IMR-90 (cell line): ENCODE measurements at regions not wholly inside any gene's neighbourhood (a gene's known extent, or its start where the extent isn't known, plus 50 kb on each side); places are given as distances from the start of the nearest gene placed in this dataset.

Experiments used
- ATAC-seq: fragments of 200-7000 bp; cut with Tn5 transposase; 2 replicates; pipeline ENCODE4 v1.9.1; 2020; ENCODE audit warnings: low read depth, mild to moderate bottlenecking, moderate library complexity
- BruUV-seq: library from RNA; stranded (reverse); fragments of 400-500 nt; replicated peaks from 2 replicates; lab custom pipeline; 2021; lab: Mats Ljungman, UMichigan
- CTCF ChIA-PET: fragments of 300-600 bp; formaldehyde crosslinking; extraction: SDS; loops from one replicate; lab custom pipeline; 2021; ENCODE audit warnings: antibody characterized with exemption; lab: Yijun Ruan, JAX
- POLR2A ChIA-PET: fragments of 300-600 bp; sonication (Branson Sonifier 250); formaldehyde crosslinking; loops from one replicate; lab custom pipeline; 2022; ENCODE audit warnings: antibody characterized with exemption; ENCODE audit not compliant: unreplicated experiment; lab: Charles Lee
- DNase-seq: peaks from one replicate; pipeline ENCODE4 v3.0.0; 2013
- H2AFZ ChIP-seq: replicated peaks from 2 replicates; pipeline ENCODE3; 2013; ENCODE audit warnings: low read length, mild to moderate bottlenecking; ENCODE audit not compliant: poor library complexity
- H2AK5ac ChIP-seq: 2 replicates; pipeline ENCODE4 v1.6.1; 2013; ENCODE audit warnings: low read depth, low read length, inconsistent platforms
- H2AK9ac ChIP-seq: replicated peaks from 2 replicates; pipeline ENCODE3; 2013; ENCODE audit warnings: mild to moderate bottlenecking, low read depth, low read length, moderate library complexity; ENCODE audit not compliant: poor library complexity
- H2BK120ac ChIP-seq: 2 replicates; pipeline ENCODE4 v1.6.1; 2013; ENCODE audit warnings: low read depth, low read length, inconsistent platforms
- H2BK15ac ChIP-seq: 3 replicates; pipeline ENCODE4 v1.6.1; 2013; ENCODE audit warnings: low read depth, low read length, inconsistent platforms
- H2BK20ac ChIP-seq: 2 replicates; pipeline ENCODE4 v1.6.1; 2013; ENCODE audit warnings: low read depth, mild to moderate bottlenecking, inconsistent platforms, low read length, moderate library complexity
- H2BK5ac ChIP-seq: 2 replicates; pipeline ENCODE4 v1.6.1; 2013; ENCODE audit warnings: mild to moderate bottlenecking, low read depth, low read length, inconsistent platforms; ENCODE audit not compliant: poor library complexity, severe bottlenecking
- H3K14ac ChIP-seq: replicated peaks from 2 replicates; pipeline ENCODE4 v1.6.1; 2013; ENCODE audit warnings: low read depth, low read length, inconsistent platforms
- H3K18ac ChIP-seq: 2 replicates; pipeline ENCODE4 v1.6.1; 2013; ENCODE audit warnings: low read depth, low read length, control low read depth
- H3K23ac ChIP-seq: 2 replicates; pipeline ENCODE4 v1.6.1; 2013; ENCODE audit warnings: low read depth, low read length, inconsistent platforms
- H3K27ac ChIP-seq: 2 replicates; pipeline ENCODE4 v1.5.1; 2013; ENCODE audit warnings: mild to moderate bottlenecking, control low read depth, low read length; ENCODE audit not compliant: insufficient read depth
- H3K27me3 ChIP-seq: 2 replicates; pipeline ENCODE4 v1.6.1; 2013; ENCODE audit warnings: low read length; ENCODE audit not compliant: control insufficient read depth, insufficient read depth
- H3K36me3 ChIP-seq: 2 replicates; pipeline ENCODE4 v1.6.1; 2013; ENCODE audit warnings: low read length, mixed read lengths; ENCODE audit not compliant: control insufficient read depth, insufficient read depth
- H3K4ac ChIP-seq: 2 replicates; pipeline ENCODE4 v1.6.1; 2013; ENCODE audit warnings: low read depth, low read length, inconsistent platforms
- H3K4me1 ChIP-seq: 2 replicates; pipeline ENCODE4 v1.6.1; 2013; ENCODE audit warnings: low read length, mixed read lengths; ENCODE audit not compliant: control insufficient read depth, insufficient read depth
- H3K4me2 ChIP-seq: 2 replicates; pipeline ENCODE4 v1.6.1; 2013; ENCODE audit warnings: low read depth, mild to moderate bottlenecking, control low read depth, low read length, moderate library complexity
- H3K4me3 ChIP-seq: 2 replicates; pipeline ENCODE4 v1.5.1; 2013; ENCODE audit warnings: low read depth, mild to moderate bottlenecking, control low read depth, low read length, moderate library complexity; ENCODE audit not compliant: insufficient read depth
- H3K56ac ChIP-seq: 2 replicates; pipeline ENCODE4 v1.6.1; 2013; ENCODE audit warnings: low read length, inconsistent platforms; ENCODE audit not compliant: insufficient read depth; ENCODE audit errors: extremely low read depth
- H3K79me1 ChIP-seq, 2 experiments: 2 replicates each; pipeline ENCODE4 v1.6.1; 2013; ENCODE audit warnings: low read length in 2 of 2, inconsistent platforms in 1 of 2, low read depth in 1 of 2
- H3K9ac ChIP-seq: 2 replicates; pipeline ENCODE4 v1.6.1; 2013; ENCODE audit warnings: low read depth, low read length, control low read depth
- H3K9me1 ChIP-seq: 2 replicates; pipeline ENCODE4 v1.6.1; 2013; ENCODE audit warnings: low read length, inconsistent platforms; ENCODE audit not compliant: insufficient read depth
- H3K9me3 ChIP-seq: 2 replicates; pipeline ENCODE4 v1.6.1; 2013; ENCODE audit warnings: low read length; ENCODE audit not compliant: control insufficient read depth, insufficient read depth
- H4K20me1 ChIP-seq: 2 replicates; pipeline ENCODE4 v1.6.1; 2013; ENCODE audit warnings: low read length, inconsistent platforms; ENCODE audit not compliant: insufficient read depth
- H4K5ac ChIP-seq: 2 replicates; pipeline ENCODE4 v1.6.1; 2013; ENCODE audit warnings: mild to moderate bottlenecking, low read depth, low read length, control low read depth
- H4K8ac ChIP-seq, 2 experiments: 2 replicates each; pipeline ENCODE4 v1.6.1; 2013; ENCODE audit warnings: low read depth in 2 of 2, low read length in 2 of 2, control low read depth in 1 of 2, inconsistent platforms in 1 of 2
- H4K91ac ChIP-seq: 2 replicates; pipeline ENCODE4 v1.6.1; 2013; ENCODE audit warnings: low read depth, low read length, inconsistent platforms; ENCODE audit not compliant: insufficient read depth
- CHD1 ChIP-seq: IDR thresholded peaks from 2 replicates; pipeline ENCODE4 v1.6.1; 2012; ENCODE audit warnings: low read depth, low read length, improper control_type of control experiment
- SMC3 ChIP-seq: fragments of 150-350 bp; IDR thresholded peaks from 2 replicates; pipeline ENCODE4 v1.6.1; 2016; ENCODE audit warnings: low read depth, mild to moderate bottlenecking, antibody characterized with exemption, low read length, moderate library complexity
- dilution Hi-C: fragments of 300-500 bp; cut with HindIII; formaldehyde crosslinking; loops from one replicate; pipeline ENCODE4 v1.14.3; 2018; ENCODE audit warnings: low sequenced_read_pairs; ENCODE audit not compliant: unreplicated experiment
- in situ Hi-C: fragments of 300-500 bp; cut with MboI; formaldehyde crosslinking; loops from 3 replicates; pipeline ENCODE4 v1.14.3; 2019; ENCODE audit warnings: low sequenced_read_pairs, inconsistent platforms, mixed read lengths
- intact Hi-C: fragments of 100-400 bp; cut with micrococcal nuclease; formaldehyde crosslinking; loops from 2 replicates; pipeline ENCODE4 v1.10.0; 2022
- TF ChIP-seq, protein P1 (sequence below): fragments of 150-350 bp; IDR thresholded peaks from 2 replicates; pipeline ENCODE4 v1.6.1; 2017; ENCODE audit warnings: mild to moderate bottlenecking, antibody characterized with exemption, low read length, low read depth

DNA sequence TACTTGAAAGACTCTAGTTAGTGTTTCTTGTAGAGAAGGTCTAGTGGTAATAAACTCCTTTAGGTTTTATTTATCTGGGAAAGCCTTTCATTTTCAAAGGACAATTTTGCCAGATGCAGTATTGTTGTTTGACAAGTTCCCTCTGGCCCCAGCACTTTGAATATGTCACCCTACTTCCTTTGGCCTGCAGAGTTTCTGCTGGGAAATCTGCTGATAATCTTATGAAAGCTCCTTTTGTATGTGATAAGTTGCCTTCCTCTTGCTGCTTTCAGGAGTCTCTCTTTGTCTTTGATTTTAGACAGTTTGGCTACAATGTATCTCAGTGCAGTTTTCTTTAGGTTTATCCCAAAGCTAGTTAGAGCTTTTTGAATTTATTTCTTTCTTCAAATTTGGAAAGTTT, 106.2 kb upstream of the L3MBTL4 start:
- ATAC-seq, result no peak
- H2AFZ ChIP-seq, result no peak overlapping the region
- H3K36me3 ChIP-seq, result no peaks in the 10 kb centered on the region
- no peak overlapping the region for H4K5ac ChIP-seq
- H3K4me3 ChIP-seq, result no peak overlapping the region
- H3K9me1 ChIP-seq, result no peaks in the 10 kb centered on the region
- TF ChIP-seq, protein P1, sequence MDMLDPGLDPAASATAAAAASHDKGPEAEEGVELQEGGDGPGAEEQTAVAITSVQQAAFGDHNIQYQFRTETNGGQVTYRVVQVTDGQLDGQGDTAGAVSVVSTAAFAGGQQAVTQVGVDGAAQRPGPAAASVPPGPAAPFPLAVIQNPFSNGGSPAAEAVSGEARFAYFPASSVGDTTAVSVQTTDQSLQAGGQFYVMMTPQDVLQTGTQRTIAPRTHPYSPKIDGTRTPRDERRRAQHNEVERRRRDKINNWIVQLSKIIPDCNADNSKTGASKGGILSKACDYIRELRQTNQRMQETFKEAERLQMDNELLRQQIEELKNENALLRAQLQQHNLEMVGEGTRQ, result no peak
- TF ChIP-seq CHD1, result no peak
- no peak for TF ChIP-seq SMC3
- no peak overlapping the region for H3K56ac ChIP-seq
- intact Hi-C loops, result loop anchor here (10.0 kb wide), 1 partner anchor 296 kb away; no protein-coding TSS in a partner anchor
- no peak overlapping the region for H3K18ac ChIP-seq
- no peak overlapping the region for H4K91ac ChIP-seq
- no peak overlapping the region for H2AK5ac ChIP-seq
- no peak overlapping the region for H2BK15ac ChIP-seq
- H3K23ac ChIP-seq, result no peak overlapping the region
- no peak overlapping the region for H2BK120ac ChIP-seq
- no peak overlapping the region for H2BK5ac ChIP-seq
- ChIA-PET CTCF (interaction anchor here (2.1 to 2.3 kb wide), 2 partner anchors 22 to 653 kb away, joined by 6 to 8 read pairs; no protein-coding TSS in a partner anchor), POLR2A (no interaction called here)
- no peak overlapping the region for H3K27ac ChIP-seq
- H3K27me3 ChIP-seq, result no peaks in the 10 kb centered on the region
- H3K4me1 ChIP-seq, result no peaks in the 10 kb centered on the region
- H3K79me1 ChIP-seq, result no peaks in the 10 kb centered on the region
- no peak overlapping the region for H2BK20ac ChIP-seq
- H4K8ac ChIP-seq, result no peak overlapping the region
- DNase-seq, result no peak
- no peak overlapping the region for H3K4me2 ChIP-seq
- dilution Hi-C loops, result no loop called here
- H4K20me1 ChIP-seq, result no peaks in the 10 kb centered on the region
- no peak overlapping the region for H3K4ac ChIP-seq
- no peak overlapping the region for H3K9ac ChIP-seq
- no peak overlapping the region for H3K14ac ChIP-seq
- H2AK9ac ChIP-seq, result no peak overlapping the region
- no peaks in the 10 kb centered on the region for H3K9me3 ChIP-seq
- in situ Hi-C loops, result loop anchor here (25.0 kb wide), 1 partner anchor 659 kb away; no protein-coding TSS in a partner anchor
- BruUV-seq, result no TSS peak
